ENCODE measurements at regions not wholly inside any gene's neighbourhood (a gene's known extent, or its start where the extent isn't known, plus 50 kb on each side); places are given as distances from the start of the nearest gene placed in this dataset.

GRCh38 chr2:7774481-7774880 lies 857.3 kb downstream of the RNF144A start:
- no peak for DNase-seq

- DNase-seq, result no peak
Observed at GRCh38 chr2:7777668-7778067, 860.5 kb downstream of the RNF144A start.

- no peak for DNase-seq
Observed at GRCh38 chr2:7780321-7780720, 863.1 kb downstream of the RNF144A start.

- DNase-seq, result no peak
Observed at GRCh38 chr2:7785700-7786099, 868.5 kb downstream of the RNF144A start.

DNA sequence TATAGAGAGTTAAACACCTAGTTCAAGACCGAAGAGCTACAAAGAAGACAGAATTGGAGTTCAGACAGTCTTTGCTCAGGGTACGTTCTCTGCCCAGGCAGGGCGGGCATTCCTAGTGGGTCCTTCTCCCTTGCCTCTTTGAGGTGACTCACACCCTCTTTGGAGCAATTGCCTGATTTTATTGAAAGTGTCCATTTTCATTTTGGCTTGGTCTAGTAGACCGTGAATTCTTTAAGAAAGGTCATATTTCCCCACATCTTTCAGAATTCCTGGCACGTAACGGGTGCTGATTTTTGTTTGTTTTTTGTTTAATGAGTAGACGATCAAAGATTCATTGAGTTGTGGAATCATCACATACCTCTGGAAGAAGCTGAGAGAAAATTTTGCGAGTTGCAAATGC lies 871.5 kb downstream of the RNF144A start:
- no peak for DNase-seq

DNA sequence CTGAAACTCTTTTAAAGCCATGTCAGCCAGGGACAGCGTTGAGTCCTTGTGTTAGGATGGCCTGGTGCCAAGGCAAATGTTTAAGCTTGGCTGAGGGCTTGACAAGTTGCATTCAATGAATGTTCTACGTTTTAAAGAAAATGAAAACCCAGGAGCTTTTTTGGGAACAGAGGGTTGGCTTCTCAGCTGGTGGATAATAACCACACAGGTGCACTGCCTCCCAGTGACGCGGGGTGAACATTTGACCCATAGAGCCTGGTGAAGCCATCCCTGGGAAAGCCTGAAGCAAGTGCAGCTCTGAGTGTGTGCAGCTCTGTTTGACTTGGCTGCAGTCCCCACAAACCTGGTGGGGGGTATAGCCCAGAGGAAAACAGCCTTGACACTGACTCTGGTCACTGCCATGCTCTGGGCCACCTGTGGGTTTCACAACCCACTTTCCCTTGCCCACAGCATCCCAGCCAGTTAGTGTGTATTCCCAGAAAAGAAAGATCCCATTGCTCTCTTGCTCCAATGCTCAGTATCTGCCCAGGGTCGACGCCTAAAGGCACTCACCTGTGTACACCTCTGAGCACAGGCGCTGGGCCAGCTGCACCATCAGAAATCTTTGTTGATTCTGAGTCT lies 874.9 kb downstream of the RNF144A start:
- DNase-seq, result no peak

GRCh38 chr2:7795778-7796563 lies 878.8 kb downstream of the RNF144A start:
- DNase-seq, result no peak

DNA sequence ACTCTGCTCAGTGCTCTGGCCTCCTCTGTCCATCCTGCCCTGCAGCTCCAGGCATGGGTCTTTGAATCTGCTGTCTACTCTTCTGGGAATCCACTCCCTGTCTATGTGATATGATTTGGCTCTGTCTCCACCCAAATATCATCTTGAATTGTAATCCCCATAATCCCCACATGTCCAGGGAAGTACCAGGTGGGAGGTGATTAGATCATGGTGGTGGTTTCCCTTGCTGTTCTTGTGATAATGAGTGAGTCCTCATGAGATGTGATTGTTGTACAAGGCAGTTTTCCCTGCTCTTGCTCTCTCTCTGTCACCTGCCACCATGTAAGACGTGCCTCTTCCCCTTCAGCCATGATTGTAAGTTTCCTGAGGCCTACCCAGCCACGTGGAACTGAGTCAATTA lies 881.8 kb upstream of the ID2 start:
- DNase-seq, result no peak

- no peak for DNase-seq
Observed at GRCh38 chr2:7801212-7801611, 880.6 kb upstream of the ID2 start.

- DNase-seq, result no peak
Observed at GRCh38 chr2:7803515-7803914, 878.3 kb upstream of the ID2 start.

DNA sequence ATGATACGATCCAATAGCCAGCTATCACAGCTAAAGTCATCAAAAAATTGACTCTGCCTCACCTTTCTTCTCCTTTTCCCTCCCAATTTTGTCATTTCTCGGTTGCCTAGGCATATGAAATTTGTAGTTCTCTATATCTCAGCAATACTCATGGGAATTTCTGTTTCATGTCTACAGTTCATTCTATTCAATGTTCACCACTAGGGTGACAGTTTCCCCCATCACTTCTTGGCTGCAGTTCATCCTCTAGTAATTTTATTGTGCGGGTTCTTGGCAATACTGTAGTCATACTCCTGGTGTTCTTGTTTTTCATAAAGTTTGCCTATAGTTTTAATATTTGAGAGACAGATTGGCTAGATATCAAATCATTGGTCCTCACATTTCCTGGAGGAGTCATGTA lies 872.2 kb upstream of the ID2 start:
- no peak for DNase-seq

DNA sequence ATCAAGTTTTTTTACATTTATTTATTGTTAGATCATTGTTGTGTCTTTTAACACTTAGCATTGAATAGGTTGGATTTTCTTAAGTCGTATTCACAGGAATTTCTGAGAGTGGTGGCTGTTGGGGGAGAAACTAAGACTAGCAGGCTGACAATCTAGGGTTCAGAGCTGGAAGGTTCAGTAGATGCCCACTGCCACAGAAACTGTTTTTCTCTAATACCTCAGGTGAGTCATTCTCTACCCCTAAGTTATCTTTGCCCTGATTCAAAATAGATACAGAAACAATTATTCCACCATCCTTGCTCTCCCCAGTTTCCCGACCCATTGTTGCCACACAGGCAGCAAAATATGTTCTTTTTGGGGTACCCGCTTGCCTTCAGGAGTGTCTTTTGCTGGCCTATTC lies 870.8 kb upstream of the ID2 start:
- no peak for DNase-seq

DNA sequence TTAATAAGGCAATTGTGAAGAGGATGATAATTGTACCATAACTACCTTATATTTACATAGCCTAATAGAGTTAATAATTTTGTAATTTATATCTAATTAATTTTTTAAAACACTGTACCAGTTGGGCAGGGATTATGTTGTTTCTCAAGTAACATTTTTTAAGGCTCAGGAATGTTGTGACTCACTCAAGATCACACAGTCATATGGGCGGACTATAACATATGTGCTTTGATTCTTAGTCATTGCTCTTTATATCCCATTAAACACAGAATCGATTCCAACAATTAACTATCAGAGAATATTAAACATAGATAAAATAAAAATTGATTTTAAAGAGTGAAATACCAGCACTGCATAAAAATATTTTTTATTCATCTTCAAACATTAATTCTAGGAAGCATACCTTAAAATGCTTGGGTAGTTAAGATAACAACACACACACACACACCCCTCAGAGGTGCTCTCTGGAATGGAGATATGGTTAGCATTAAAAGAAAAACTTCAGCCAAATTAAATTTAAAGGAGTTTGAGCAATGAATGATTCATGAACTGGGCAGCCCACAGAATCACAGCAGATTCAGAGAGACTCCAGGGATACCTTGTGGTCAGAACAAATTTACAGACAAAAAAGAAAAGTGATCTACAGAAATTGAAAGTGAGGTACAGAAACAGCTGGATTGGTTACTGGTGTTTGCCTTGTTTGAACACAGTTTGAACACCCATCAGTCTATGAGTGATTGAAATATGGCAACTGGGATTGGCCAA lies 869.4 kb upstream of the ID2 start:
- DNase-seq, result no peak

DNA sequence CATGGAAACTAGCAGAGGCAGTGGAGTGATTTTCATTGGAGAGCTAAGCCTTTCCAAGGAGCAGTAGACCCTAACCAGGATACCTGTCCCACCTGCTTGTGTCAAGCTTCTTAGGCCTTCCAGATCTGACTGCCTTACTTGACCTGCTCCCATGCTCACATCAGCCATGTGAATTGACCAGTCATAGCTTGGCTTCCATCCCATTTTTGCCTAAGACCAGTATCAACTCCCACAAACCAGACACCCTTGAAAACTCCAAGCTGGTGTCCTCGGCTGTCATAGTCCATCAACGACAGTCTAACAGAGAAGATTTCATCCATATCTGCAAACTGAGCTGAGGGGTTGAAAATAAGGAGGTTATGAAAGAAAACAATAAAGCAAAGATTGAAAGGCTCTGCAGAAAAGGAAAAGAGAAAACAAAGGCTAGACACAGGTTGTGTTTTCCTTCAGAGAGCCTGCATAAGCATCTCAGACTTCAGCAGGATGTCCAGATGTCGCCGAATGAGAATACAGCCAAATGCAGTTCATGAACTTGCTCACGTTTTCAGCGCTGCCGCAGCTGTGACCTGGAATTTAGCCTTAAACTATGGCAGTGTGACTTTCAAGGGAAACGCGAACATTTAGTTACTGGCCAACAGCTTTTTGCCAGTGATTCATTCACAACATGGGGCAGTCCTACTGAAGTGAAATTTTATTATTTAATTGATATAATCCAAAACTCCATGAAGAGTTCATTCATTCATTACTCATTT lies 868.1 kb upstream of the ID2 start:
- no peak for DNase-seq

DNA sequence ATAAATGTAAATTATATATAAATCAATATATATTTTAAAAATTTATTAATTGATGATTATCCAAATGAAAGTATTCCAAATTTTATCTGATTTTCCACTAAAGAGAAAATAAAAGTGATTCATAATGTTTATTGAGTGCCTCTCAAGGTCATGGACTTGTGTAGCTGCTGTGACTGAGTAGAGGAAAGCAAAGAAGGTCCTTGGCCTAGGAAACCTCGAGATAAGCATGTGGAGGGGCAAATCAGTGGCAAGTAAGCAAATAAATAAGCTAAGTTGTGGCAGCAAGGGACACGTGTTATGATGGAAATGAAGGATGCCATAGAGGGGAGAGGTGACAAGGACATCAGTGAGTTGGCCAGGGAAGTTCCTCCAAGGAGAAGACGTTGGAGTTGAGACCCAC lies 866.1 kb upstream of the ID2 start:
- no peak for DNase-seq

GRCh38 chr2:7816233-7816632 lies 865.6 kb upstream of the ID2 start:
- no peak for DNase-seq

- no peak for DNase-seq
Observed at GRCh38 chr2:7816944-7817343, 864.9 kb upstream of the ID2 start.

- no peak for DNase-seq
Observed at GRCh38 chr2:7819316-7819715, 862.5 kb upstream of the ID2 start.

DNA sequence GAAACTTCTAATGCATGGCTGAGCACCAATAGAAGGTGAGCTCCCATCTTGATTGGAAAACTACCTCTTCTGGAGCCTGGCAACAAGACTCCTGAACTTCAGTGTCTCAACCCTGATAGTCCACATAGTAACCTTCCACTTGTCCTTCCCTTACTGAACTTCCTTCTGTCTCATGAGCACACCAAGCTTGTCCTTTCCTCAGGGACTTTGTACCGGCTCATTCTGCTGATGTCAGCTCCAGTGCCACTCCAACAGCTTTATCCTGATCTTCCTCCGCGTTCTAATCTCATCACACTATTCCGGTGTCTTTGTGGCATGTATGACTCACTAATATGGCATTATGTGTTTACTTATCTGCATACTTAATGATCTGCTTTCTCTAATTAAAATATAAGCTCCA lies 862.0 kb upstream of the ID2 start:
- DNase-seq, result no peak

GRCh38 chr2:7824211-7824610 lies 857.6 kb upstream of the ID2 start:
- no peak for DNase-seq

- no peak for DNase-seq
Observed at GRCh38 chr2:7825591-7826312, 856.1 kb upstream of the ID2 start.

DNA sequence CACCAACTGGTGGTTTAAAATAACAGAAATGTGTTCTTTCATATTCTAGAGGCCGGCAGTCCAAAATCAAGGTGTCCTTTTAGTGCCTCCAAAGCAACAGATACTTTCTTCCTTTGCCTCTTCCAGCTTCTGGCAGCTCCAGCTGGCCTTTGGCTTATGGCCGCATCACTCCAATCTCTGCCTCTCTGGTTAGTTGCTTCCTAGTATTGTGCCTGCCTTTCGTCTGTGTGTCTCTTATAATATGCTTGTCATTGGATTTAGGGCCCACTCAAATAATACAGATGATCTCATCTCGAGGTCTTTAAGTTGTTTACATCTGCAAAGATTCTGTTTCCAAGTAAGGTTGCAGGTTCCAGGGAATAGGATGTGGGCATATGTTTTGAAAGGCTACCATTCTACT lies 855.2 kb upstream of the ID2 start:
- no peak for DNase-seq

DNA sequence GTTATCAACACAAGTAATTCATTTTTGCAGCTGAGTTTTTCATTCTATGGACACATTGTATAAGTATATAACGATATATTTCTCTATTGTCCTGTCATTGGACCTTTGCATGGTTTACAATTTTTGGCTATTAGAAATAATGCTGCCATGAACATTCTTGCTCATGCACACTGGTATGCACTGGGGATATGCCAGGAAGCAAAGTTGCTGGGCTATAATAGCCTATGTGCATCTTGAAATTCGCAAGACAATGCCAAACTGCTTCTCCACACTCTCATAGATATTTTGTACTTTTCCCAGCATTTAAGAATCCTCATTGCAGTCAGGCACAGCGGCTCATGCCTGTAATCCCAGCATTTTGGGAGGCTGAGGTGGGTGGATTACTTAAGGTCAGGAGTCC lies 852.6 kb upstream of the ID2 start:
- DNase-seq, result no peak

Data from NCI-H187 treated with DMSO at 0.1 percent for 48 hours (cell line).